SK-N-SH treated with all-trans-retinoic acid at 6 μM for 48 hours (cell line): ENCODE measurements at regions not wholly inside any gene's neighbourhood (a gene's known extent, or its start where the extent isn't known, plus 50 kb on each side); places are given as distances from the start of the nearest gene placed in this dataset.

ENCODE experiments used
- ATAC-seq: fragments of 200-7000 bp; cut with Tn5 transposase; 3 replicates; pipeline ENCODE4 v1.9.1; 2020; ENCODE audit warnings: mild to moderate bottlenecking, moderate library complexity
- ARNTL ChIP-seq: fragments of 450-650 bp; formaldehyde crosslinking; IDR thresholded peaks from 2 replicates; pipeline ENCODE4 v1.5.0; 2020; ENCODE audit warnings: low read depth, mild to moderate bottlenecking, moderate library complexity, borderline replicate concordance
- BACH2 ChIP-seq: fragments of 250-450 bp; sonication (Bioruptor Pico); IDR thresholded peaks from 2 replicates; pipeline ENCODE4 v1.9.0; 2021; ENCODE audit warnings: mild to moderate bottlenecking, borderline replicate concordance
- CSDC2 ChIP-seq: fragments of 250-450 bp; sonication (Bioruptor Pico); IDR thresholded peaks from 2 replicates; pipeline ENCODE4 v1.5.0; 2020; ENCODE audit warnings: mild to moderate bottlenecking, moderate library complexity
- CSRNP3 ChIP-seq: fragments of 250-450 bp; sonication (Bioruptor Pico); IDR thresholded peaks from 2 replicates; pipeline ENCODE4 v1.5.1; 2021; ENCODE audit warnings: mild to moderate bottlenecking, moderate library complexity
- ISL1 ChIP-seq: fragments of 250-450 bp; sonication (Bioruptor Pico); IDR thresholded peaks from 2 replicates; pipeline ENCODE4 v2.1.2; 2022; ENCODE audit warnings: mild to moderate bottlenecking, moderate library complexity
- PPARA ChIP-seq: fragments of 250-450 bp; sonication (Bioruptor Pico); IDR thresholded peaks from 2 replicates; pipeline ENCODE4 v1.5.0; 2020; ENCODE audit warnings: mild to moderate bottlenecking, borderline replicate concordance
- SNAI2 ChIP-seq: fragments of 250-450 bp; sonication (Bioruptor Pico); IDR thresholded peaks from 2 replicates; pipeline ENCODE4 v1.5.0; 2020; ENCODE audit warnings: mild to moderate bottlenecking, moderate library complexity
- TCF4 ChIP-seq: fragments of 250-450 bp; sonication (Bioruptor Pico); IDR thresholded peaks from 2 replicates; pipeline ENCODE4 v1.8.0; 2021; ENCODE audit warnings: mild to moderate bottlenecking, moderate library complexity, borderline replicate concordance
- TOX ChIP-seq: fragments of 250-450 bp; sonication (Bioruptor Pico); IDR thresholded peaks from 2 replicates; pipeline ENCODE4 v1.8.0; 2021; ENCODE audit warnings: mild to moderate bottlenecking, moderate library complexity, borderline replicate concordance
- ZC3H10 ChIP-seq: fragments of 250-450 bp; sonication (Bioruptor Pico); IDR thresholded peaks from 2 replicates; pipeline ENCODE4 v1.5.1; 2021; ENCODE audit warnings: mild to moderate bottlenecking, moderate library complexity
- ZFP3 ChIP-seq: fragments of 250-450 bp; sonication (Bioruptor Pico); IDR thresholded peaks from 2 replicates; pipeline ENCODE4 v1.5.0; 2020; ENCODE audit warnings: mild to moderate bottlenecking, moderate library complexity
- ZFP30 ChIP-seq: fragments of 450-650 bp; formaldehyde crosslinking; IDR thresholded peaks from 2 replicates; pipeline ENCODE4 v1.5.0; 2022; ENCODE audit warnings: mild to moderate bottlenecking, moderate library complexity
- ZNF70 ChIP-seq: fragments of 450-650 bp; formaldehyde crosslinking; IDR thresholded peaks from 2 replicates; pipeline ENCODE4 v1.5.0; 2020; ENCODE audit warnings: mild to moderate bottlenecking, moderate library complexity
- TF ChIP-seq, protein P1 (sequence below): fragments of 250-450 bp; sonication (Bioruptor Pico); IDR thresholded peaks from 2 replicates; pipeline ENCODE4 v1.8.0; 2021; ENCODE audit warnings: low read depth, mild to moderate bottlenecking, moderate library complexity, borderline replicate concordance
- TF ChIP-seq, protein P2 (sequence below): fragments of 250-450 bp; sonication (Bioruptor Pico); IDR thresholded peaks from 2 replicates; pipeline ENCODE4 v1.8.0; 2020; ENCODE audit warnings: mild to moderate bottlenecking, moderate library complexity, borderline replicate concordance
- TF ChIP-seq, protein P3 (sequence below): fragments of 250-450 bp; sonication (Bioruptor Pico); IDR thresholded peaks from 2 replicates; pipeline ENCODE4 v1.5.1; 2020; ENCODE audit warnings: low read depth, mild to moderate bottlenecking, moderate library complexity
- TF ChIP-seq, protein P4 (sequence below): fragments of 250-450 bp; sonication (Bioruptor Pico); IDR thresholded peaks from 2 replicates; pipeline ENCODE4 v1.5.0; 2020; ENCODE audit warnings: mild to moderate bottlenecking, moderate library complexity

- TF ChIP-seq, protein P1, sequence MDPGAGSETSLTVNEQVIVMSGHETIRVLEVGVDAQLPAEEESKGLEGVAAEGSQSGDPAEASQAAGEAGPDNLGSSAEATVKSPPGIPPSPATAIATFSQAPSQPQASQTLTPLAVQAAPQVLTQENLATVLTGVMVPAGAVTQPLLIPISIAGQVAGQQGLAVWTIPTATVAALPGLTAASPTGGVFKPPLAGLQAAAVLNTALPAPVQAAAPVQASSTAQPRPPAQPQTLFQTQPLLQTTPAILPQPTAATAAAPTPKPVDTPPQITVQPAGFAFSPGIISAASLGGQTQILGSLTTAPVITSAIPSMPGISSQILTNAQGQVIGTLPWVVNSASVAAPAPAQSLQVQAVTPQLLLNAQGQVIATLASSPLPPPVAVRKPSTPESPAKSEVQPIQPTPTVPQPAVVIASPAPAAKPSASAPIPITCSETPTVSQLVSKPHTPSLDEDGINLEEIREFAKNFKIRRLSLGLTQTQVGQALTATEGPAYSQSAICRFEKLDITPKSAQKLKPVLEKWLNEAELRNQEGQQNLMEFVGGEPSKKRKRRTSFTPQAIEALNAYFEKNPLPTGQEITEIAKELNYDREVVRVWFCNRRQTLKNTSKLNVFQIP = no peak
- TF ChIP-seq BACH2 (CRISPR knock-in tag) = no peak
These were observed 157.6 kb upstream of the TMCC3 start (continued) for GRCh38 chr12:94807951-94808350.

DNA sequence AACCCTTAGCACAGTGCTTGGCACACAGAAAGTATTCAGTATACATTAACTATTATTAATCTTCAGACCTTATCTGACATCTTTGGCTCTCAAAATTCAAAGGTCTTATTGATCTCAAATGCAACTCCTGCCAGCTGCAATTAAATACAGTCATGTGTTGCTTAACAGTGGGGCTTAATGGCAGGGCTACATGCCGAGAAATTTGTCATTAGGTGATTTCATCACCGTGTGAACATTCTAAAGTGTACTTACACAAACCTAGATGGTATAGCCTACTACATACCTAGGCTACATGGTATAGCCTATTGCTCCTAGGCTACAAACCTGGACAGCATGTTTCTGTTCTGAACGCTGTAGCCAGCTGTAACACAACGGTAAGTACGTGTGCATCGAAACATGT, 156.3 kb upstream of the TMCC3 start:
- ATAC-seq = no peak
- TF ChIP-seq, protein P1 = no peak
- TF ChIP-seq BACH2 (CRISPR knock-in tag) (no peak), ZNF70 (CRISPR knock-in tag) (no peak), PPARA (CRISPR knock-in tag) (no peak), CSDC2 (CRISPR knock-in tag) (no peak), TCF4 (CRISPR knock-in tag) (no peak), ZFP3 (CRISPR knock-in tag) (no peak)
- TF ChIP-seq, protein P2, sequence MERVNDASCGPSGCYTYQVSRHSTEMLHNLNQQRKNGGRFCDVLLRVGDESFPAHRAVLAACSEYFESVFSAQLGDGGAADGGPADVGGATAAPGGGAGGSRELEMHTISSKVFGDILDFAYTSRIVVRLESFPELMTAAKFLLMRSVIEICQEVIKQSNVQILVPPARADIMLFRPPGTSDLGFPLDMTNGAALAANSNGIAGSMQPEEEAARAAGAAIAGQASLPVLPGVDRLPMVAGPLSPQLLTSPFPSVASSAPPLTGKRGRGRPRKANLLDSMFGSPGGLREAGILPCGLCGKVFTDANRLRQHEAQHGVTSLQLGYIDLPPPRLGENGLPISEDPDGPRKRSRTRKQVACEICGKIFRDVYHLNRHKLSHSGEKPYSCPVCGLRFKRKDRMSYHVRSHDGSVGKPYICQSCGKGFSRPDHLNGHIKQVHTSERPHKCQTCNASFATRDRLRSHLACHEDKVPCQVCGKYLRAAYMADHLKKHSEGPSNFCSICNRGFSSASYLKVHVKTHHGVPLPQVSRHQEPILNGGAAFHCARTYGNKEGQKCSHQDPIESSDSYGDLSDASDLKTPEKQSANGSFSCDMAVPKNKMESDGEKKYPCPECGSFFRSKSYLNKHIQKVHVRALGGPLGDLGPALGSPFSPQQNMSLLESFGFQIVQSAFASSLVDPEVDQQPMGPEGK (CRISPR knock-in tag) = no peak

DNA sequence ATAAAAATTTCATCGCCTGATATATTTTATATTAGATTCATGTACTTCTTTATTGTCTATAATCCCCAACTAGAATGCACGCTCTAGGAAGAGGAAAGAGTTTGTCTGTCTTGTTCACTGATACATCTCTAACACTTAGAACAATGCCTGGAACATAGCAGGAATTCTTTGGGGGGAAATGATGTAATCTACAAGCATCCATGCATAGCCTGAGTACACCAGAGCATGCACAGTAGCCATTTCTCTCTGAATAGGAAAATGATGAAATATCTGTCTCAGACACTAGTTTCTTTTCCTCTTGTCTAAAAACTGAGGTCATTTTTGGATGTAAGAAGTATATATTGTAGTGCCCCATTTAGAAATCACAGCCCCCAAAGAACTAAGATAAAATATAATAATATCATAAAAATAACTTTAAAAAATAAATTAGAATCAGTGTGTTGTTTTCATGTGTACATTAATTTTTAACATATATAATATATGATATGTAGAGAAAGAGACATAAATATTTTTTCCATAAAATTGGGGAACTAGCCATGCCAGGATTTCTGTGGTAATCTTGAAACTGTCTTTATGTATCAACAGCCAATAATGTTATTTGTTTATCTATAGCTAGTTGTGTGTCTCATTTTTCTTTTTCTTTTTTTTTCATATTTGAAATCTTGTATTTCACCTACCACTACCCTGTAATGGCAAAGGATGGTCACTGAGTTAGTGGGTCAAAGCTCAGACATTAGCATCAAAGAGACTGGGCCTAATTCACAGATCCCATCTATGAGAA, 155.6 kb upstream of the TMCC3 start:
- TF ChIP-seq ISL1 = no peak
- TF ChIP-seq, protein P3, sequence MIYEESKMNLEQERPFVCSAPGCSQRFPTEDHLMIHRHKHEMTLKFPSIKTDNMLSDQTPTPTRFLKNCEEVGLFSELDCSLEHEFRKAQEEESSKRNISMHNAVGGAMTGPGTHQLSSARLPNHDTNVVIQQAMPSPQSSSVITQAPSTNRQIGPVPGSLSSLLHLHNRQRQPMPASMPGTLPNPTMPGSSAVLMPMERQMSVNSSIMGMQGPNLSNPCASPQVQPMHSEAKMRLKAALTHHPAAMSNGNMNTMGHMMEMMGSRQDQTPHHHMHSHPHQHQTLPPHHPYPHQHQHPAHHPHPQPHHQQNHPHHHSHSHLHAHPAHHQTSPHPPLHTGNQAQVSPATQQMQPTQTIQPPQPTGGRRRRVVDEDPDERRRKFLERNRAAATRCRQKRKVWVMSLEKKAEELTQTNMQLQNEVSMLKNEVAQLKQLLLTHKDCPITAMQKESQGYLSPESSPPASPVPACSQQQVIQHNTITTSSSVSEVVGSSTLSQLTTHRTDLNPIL (CRISPR knock-in tag) = no peak
- no peak for TF ChIP-seq ZFP30 (CRISPR knock-in tag)
- TF ChIP-seq, protein P4, sequence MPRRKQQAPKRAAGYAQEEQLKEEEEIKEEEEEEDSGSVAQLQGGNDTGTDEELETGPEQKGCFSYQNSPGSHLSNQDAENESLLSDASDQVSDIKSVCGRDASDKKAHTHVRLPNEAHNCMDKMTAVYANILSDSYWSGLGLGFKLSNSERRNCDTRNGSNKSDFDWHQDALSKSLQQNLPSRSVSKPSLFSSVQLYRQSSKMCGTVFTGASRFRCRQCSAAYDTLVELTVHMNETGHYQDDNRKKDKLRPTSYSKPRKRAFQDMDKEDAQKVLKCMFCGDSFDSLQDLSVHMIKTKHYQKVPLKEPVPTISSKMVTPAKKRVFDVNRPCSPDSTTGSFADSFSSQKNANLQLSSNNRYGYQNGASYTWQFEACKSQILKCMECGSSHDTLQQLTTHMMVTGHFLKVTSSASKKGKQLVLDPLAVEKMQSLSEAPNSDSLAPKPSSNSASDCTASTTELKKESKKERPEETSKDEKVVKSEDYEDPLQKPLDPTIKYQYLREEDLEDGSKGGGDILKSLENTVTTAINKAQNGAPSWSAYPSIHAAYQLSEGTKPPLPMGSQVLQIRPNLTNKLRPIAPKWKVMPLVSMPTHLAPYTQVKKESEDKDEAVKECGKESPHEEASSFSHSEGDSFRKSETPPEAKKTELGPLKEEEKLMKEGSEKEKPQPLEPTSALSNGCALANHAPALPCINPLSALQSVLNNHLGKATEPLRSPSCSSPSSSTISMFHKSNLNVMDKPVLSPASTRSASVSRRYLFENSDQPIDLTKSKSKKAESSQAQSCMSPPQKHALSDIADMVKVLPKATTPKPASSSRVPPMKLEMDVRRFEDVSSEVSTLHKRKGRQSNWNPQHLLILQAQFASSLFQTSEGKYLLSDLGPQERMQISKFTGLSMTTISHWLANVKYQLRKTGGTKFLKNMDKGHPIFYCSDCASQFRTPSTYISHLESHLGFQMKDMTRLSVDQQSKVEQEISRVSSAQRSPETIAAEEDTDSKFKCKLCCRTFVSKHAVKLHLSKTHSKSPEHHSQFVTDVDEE (CRISPR knock-in tag) = no peak
- no peak for TF ChIP-seq CSRNP3 (CRISPR knock-in tag)
- no peak for TF ChIP-seq ZC3H10
- no peak for TF ChIP-seq TOX (CRISPR knock-in tag)
- TF ChIP-seq ARNTL = no peak
- TF ChIP-seq SNAI2 (CRISPR knock-in tag) = no peak
- TF ChIP-seq, all 23 proteins: peak for 0
- no peak for ATAC-seq
